Inflammatory macrophage treated with lipopolysaccharide for 1 hour (primary cell): ENCODE measurements at regions not wholly inside any gene's neighbourhood (a gene's known extent, or its start where the extent isn't known, plus 50 kb on each side); places are given as distances from the start of the nearest gene placed in this dataset.

Source experiments
- DNase-seq, 2 donors: peaks; one replicate each; pipeline ENCODE4 v3.0.0-alpha.2; 2020 to 2022

DNA sequence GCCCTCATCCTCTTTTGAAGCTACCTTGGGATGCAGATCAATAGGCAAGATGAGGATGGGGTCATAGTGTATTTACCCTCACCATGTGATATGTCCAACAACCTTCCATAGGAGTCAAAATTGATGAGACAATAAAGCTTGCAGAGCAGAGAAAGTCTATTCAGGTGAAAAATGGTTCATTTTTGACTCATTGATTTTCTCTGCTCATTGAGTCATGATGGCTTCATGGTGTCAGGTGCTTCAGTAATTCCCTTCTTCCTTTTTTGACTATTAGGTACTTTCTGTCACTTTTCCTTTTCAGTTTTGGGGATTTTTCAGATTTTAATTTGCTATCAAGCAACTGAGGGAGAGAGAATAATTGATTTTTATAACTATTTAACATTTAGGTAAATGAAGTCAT lies 55.9 kb upstream of the IL2 start:
- no peak for DNase-seq

DNA sequence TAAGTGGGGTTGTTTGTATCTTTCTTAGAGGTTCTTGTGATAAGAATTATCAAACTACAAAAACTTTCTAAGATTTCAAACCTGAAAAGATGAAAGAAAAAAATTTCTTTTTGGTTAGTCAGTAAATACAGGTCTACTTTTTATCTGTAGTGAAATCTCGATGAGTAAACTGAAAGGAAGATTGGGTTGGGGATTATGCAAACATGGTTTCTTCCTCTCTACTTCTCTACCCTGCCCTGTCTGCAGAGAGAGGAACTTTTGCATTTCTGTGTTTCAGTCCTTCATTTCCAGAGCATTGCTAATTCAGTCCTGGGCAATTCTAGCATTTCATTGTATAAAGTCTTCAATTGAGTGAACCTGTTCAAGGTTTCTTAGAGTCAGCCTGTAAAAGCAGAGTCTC lies 51.6 kb upstream of the IL2 start:
- no peak for DNase-seq
